MM.1S (cell line): ENCODE measurements at regions not wholly inside any gene's neighbourhood (a gene's known extent, or its start where the extent isn't known, plus 50 kb on each side); places are given as distances from the start of the nearest gene placed in this dataset.

Experiments used
- DNase-seq: peaks from one replicate; pipeline ENCODE4 v3.0.0-alpha.2; 2015
- H2AFZ ChIP-seq: fragments of 300-600 bp; sonication (generic); 2 replicates; pipeline ENCODE4 v1.6.0; 2016; ENCODE audit warnings: antibody characterized with exemption, low read length
- H3F3A ChIP-seq: fragments of 300-600 bp; sonication (generic); 2 replicates; pipeline ENCODE4 v1.6.1; 2016; ENCODE audit warnings: mild to moderate bottlenecking, antibody characterized with exemption, low read length, moderate library complexity, mixed read lengths; ENCODE audit not compliant: insufficient read depth
- H3K27ac ChIP-seq: fragments of 300-600 bp; sonication (generic); 2 replicates; pipeline ENCODE4 v1.5.1; 2016; ENCODE audit warnings: mild to moderate bottlenecking, low read length
- H3K27me3 ChIP-seq: fragments of 300-600 bp; sonication (generic); replicated peaks from 2 replicates; pipeline ENCODE4 v1.6.0; 2016; ENCODE audit warnings: low read length; ENCODE audit not compliant: insufficient read depth
- H3K36me3 ChIP-seq: fragments of 300-600 bp; sonication (generic); replicated peaks from 2 replicates; pipeline ENCODE4 v1.6.1; 2016; ENCODE audit warnings: mild to moderate bottlenecking, low read length, mixed read lengths; ENCODE audit not compliant: insufficient read depth
- H3K4me1 ChIP-seq: fragments of 300-600 bp; sonication (generic); 2 replicates; pipeline ENCODE4 v1.6.1; 2016; ENCODE audit warnings: low read length, mixed read lengths
- H3K4me2 ChIP-seq: fragments of 300-600 bp; sonication (generic); 2 replicates; pipeline ENCODE4 v1.6.0; 2016; ENCODE audit warnings: low read depth, low read length
- H3K4me3 ChIP-seq: fragments of 300-600 bp; sonication (generic); 2 replicates; pipeline ENCODE4 v1.5.1; 2016; ENCODE audit warnings: low read length, mixed read lengths
- H3K79me2 ChIP-seq: fragments of 300-600 bp; sonication (generic); 2 replicates; pipeline ENCODE4 v1.6.1; 2016; ENCODE audit warnings: mixed run types, low read length, mixed read lengths
- H3K9ac ChIP-seq: fragments of 300-600 bp; sonication (generic); 2 replicates; pipeline ENCODE4 v1.6.1; 2016; ENCODE audit warnings: low read length, mixed read lengths
- H3K9me2 ChIP-seq: fragments of 300-600 bp; sonication (generic); replicated peaks from 2 replicates; pipeline ENCODE4 v1.6.1; 2016; ENCODE audit warnings: mild to moderate bottlenecking, low read length, mixed read lengths; ENCODE audit not compliant: insufficient read depth
- H3K9me3 ChIP-seq: fragments of 300-600 bp; sonication (generic); replicated peaks from 2 replicates; pipeline ENCODE4 v1.6.1; 2016; ENCODE audit warnings: mild to moderate bottlenecking, low read length, mixed read lengths; ENCODE audit not compliant: insufficient read depth
- H4K20me1 ChIP-seq: fragments of 300-600 bp; sonication (generic); 2 replicates; pipeline ENCODE4 v1.6.1; 2016; ENCODE audit warnings: mild to moderate bottlenecking, low read length, moderate library complexity, mixed read lengths; ENCODE audit not compliant: insufficient read depth
- CTCF ChIP-seq: fragments of 300-600 bp; sonication (generic); IDR thresholded peaks from 2 replicates; pipeline ENCODE4 v1.5.1; 2016; ENCODE audit warnings: antibody characterized with exemption, low read length, mixed read lengths
- EZH2 ChIP-seq: fragments of 300-600 bp; sonication (generic); optimal IDR thresholded peaks from 2 replicates; pipeline ENCODE3; 2017; ENCODE audit warnings: low read depth, mild to moderate bottlenecking, antibody characterized with exemption, low read length, mixed read lengths
- EZH2phosphoT487 ChIP-seq: fragments of 300-600 bp; sonication (generic); IDR thresholded peaks from 2 replicates; pipeline ENCODE4 v1.6.1; 2018; ENCODE audit warnings: antibody characterized with exemption, low read length

- Histone ChIP-seq H3K27ac (no peak overlapping the region), H3K36me3 (no peaks in the 10 kb centered on the region), H3K9ac (no peak overlapping the region), H4K20me1 (no peaks in the 10 kb centered on the region), H3K4me1 (no peaks in the 10 kb centered on the region), H2AFZ (no peak overlapping the region), H3K4me3 (no peak overlapping the region), H3K9me3 (no peaks in the 10 kb centered on the region), H3K4me2 (no peak overlapping the region), H3K79me2 (no peaks in the 10 kb centered on the region), H3K9me2 (no peaks in the 10 kb centered on the region), H3F3A (no peaks in the 10 kb centered on the region), H3K27me3 (no peaks in the 10 kb centered on the region)
- DNase-seq, result no peak
- TF ChIP-seq EZH2 (no peak), CTCF (no peak), EZH2phosphoT487 (no peak)
Measured at GRCh38 chr15:34700891-34701427, 53.8 kb downstream of the GJD2 start.

GRCh38 chr15:34699968-34700640 is 54.7 kb downstream of the GJD2 start:
- Histone ChIP-seq H3K4me1 (no peaks in the 10 kb centered on the region), H3K9me3 (no peaks in the 10 kb centered on the region), H3K9me2 (no peaks in the 10 kb centered on the region), H2AFZ (no peak overlapping the region), H4K20me1 (no peaks in the 10 kb centered on the region), H3F3A (no peaks in the 10 kb centered on the region), H3K36me3 (no peaks in the 10 kb centered on the region), H3K79me2 (no peaks in the 10 kb centered on the region), H3K4me3 (no peak overlapping the region), H3K4me2 (no peak overlapping the region), H3K27ac (no peak overlapping the region), H3K27me3 (no peaks in the 10 kb centered on the region), H3K9ac (no peak overlapping the region)
- TF ChIP-seq CTCF, result no peak
- no peak for TF ChIP-seq EZH2
- no peak for TF ChIP-seq EZH2phosphoT487
- no peak for DNase-seq

- Histone ChIP-seq H3K9ac (no peak overlapping the region), H3K9me2 (no peaks in the 10 kb centered on the region), H4K20me1 (no peaks in the 10 kb centered on the region), H3K36me3 (no peaks in the 10 kb centered on the region), H3K79me2 (no peaks in the 10 kb centered on the region), H3K4me3 (no peak overlapping the region), H2AFZ (no peak overlapping the region), H3K4me1 (no peaks in the 10 kb centered on the region), H3F3A (no peaks in the 10 kb centered on the region), H3K27ac (no peak overlapping the region), H3K27me3 (no peaks in the 10 kb centered on the region), H3K4me2 (no peak overlapping the region), H3K9me3 (no peaks in the 10 kb centered on the region)
- TF ChIP-seq CTCF, result no peak
- TF ChIP-seq EZH2phosphoT487, result no peak
- TF ChIP-seq EZH2, result no peak
- DNase-seq, result no peak
Measured at GRCh38 chr15:34696506-34696905, 58.3 kb downstream of the GJD2 start.
